SK-N-MC (cell line): ENCODE measurements at regions not wholly inside any gene's neighbourhood (a gene's known extent, or its start where the extent isn't known, plus 50 kb on each side); places are given as distances from the start of the nearest gene placed in this dataset.

Experiments used
- EZH2 ChIP-seq: fragments of 200-600 bp; sonication (generic); IDR thresholded peaks from one replicate; pipeline ENCODE4 v1.6.1; 2017; ENCODE audit warnings: antibody characterized with exemption
- FOXP2 ChIP-seq: optimal IDR thresholded peaks from 2 replicates; pipeline ENCODE3; 2011; ENCODE audit warnings: mild to moderate bottlenecking, moderate library complexity; ENCODE audit not compliant: insufficient read depth; ENCODE audit errors: extremely low read length, control extremely low read depth
- POLR2AphosphoS5 ChIP-seq: IDR thresholded peaks from 2 replicates; pipeline ENCODE4 v1.6.1; 2012; ENCODE audit warnings: mild to moderate bottlenecking, low read depth, low read length, borderline replicate concordance

DNA sequence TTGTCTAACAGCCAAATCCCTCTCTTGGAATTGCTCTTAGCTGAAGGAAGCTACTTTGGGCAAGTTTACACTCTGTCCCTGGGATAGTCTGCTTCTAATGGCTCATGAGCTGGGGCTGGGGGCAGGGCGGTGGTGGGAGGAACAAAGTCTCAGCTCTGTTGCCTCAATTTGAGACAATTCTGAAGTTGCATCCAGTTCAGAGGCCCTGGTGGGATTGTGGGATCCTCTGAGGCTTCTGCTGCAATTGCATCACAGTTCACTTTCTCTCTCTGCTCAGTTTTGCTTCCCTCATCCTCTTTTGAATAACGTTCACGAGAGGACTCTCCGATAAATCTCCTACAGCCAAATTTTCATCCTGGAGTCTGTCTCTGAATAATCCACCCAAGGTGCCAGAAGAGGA is 440.6 kb upstream of the SLC35B3 start:
- TF ChIP-seq EZH2: no peak
- no peak for TF ChIP-seq POLR2AphosphoS5
- no peak for TF ChIP-seq FOXP2
